ENCODE measurements at regions not wholly inside any gene's neighbourhood (a gene's known extent, or its start where the extent isn't known, plus 50 kb on each side); places are given as distances from the start of the nearest gene placed in this dataset.

DNA sequence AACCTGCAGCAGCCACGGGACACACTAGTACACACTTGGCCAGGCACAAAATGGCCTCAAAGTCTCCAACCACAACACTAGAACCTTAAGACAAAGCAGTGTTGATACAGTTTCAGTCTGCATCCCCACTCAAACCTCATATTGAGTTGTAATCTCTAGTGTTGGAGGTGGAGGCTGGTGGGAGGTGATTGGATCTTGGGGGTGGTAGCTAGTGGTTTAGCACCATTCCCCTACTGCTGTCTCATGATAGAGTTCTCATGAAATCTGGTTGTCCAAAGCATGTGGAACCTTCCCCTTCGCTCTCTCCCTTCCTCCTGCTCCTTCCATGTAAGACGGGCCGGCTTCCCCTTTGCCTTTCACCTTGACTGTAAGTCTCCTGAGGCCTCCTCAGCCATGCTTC, 638.7 kb downstream of the UQCRFS1 start:
- DNase-seq (ENCODE audit: low read depth) (no peak), FAIRE-seq (no peak)
- Histone ChIP-seq H3K36me3 (ENCODE audit: control insufficient read depth, insufficient read depth, low read length) (no peaks in the 10 kb centered on the region), H3K27me3 (ENCODE audit: control insufficient read depth, insufficient read depth, low read length) (no peaks in the 10 kb centered on the region), H3K4me3 (ENCODE audit: low read depth, low read length) (no peak overlapping the region)
- TF ChIP-seq, protein P1, sequence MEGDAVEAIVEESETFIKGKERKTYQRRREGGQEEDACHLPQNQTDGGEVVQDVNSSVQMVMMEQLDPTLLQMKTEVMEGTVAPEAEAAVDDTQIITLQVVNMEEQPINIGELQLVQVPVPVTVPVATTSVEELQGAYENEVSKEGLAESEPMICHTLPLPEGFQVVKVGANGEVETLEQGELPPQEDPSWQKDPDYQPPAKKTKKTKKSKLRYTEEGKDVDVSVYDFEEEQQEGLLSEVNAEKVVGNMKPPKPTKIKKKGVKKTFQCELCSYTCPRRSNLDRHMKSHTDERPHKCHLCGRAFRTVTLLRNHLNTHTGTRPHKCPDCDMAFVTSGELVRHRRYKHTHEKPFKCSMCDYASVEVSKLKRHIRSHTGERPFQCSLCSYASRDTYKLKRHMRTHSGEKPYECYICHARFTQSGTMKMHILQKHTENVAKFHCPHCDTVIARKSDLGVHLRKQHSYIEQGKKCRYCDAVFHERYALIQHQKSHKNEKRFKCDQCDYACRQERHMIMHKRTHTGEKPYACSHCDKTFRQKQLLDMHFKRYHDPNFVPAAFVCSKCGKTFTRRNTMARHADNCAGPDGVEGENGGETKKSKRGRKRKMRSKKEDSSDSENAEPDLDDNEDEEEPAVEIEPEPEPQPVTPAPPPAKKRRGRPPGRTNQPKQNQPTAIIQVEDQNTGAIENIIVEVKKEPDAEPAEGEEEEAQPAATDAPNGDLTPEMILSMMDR (IDR thresholded peaks at IDR 0.05; ENCODE audit: insufficient read depth, low read length, severe bottlenecking) = no peak

DNA sequence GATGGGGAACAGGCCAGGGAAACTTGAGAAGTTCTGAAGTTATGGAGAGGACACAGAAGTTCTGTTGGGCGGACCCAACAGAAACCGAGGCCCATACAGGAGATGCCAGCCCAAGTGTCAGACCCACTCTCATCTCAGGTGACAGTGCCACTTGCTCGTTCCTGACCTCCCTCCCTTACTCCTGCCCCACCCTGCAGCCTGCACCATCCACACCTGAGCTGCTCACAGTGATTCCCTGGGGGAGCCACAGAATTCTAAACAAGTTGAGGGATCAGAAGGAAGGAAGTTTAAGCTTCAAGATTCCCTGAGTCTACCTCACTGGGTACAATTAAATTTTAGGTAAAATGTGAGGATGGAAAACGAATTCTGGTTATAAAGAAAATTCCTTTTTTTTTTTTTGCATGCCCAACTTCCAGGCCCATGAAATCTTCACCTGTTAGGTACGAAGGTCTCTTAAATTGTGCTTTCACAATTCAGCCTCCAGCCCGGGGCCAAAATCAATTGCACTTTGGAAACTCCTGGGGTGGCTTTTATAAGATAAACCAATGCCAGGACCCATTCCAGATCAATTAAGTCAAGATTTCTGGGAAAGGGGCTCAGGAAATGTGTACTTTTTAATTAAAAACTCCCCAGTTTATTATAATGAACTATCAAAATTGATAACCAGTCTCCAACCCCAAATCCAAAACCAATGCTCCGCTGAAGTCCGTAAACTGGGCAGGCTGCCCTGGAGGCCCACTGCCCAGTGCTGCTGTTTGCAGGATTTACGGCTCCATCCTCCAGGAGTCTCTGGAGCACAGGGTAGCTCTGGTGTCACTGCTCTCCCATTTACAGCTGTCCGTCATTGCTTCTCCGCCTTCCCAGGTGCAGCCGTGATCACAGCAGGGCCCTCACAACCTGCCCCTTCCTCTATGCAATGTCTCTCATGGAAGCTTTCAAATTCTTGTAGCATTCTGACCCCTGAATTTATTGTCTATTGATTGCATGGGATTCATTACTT, 643.5 kb downstream of the UQCRFS1 start:
- FAIRE-seq = no peak

DNA sequence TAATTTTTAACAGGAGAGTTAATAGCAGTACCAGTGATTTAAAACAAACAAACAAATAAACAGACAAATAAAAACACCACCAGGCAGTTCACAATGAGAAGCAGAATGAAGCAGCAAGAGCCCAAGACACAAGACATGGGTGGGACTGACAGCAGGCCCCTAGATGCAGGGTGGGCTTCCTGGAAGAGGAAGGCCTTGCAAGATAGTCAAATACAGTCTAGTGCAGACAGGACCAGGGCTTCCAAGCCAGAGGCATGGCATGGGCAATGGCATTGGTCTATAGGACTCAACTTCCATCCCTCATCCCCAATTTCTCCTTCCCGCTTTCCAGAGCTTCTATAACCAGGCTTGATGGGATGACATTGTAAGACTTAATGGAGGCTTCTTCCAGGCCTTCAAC, 645.1 kb downstream of the UQCRFS1 start:
- Histone ChIP-seq H3K4me3 (ENCODE audit: low read depth, low read length) (no peak overlapping the region), H3K36me3 (ENCODE audit: control insufficient read depth, insufficient read depth, low read length) (no peaks in the 10 kb centered on the region), H3K27me3 (ENCODE audit: control insufficient read depth, insufficient read depth, low read length) (no peaks in the 10 kb centered on the region)
- DNase-seq (ENCODE audit: low read depth) (no peak), FAIRE-seq (no peak)
- TF ChIP-seq, protein P1 (IDR thresholded peaks at IDR 0.05; ENCODE audit: insufficient read depth, low read length, severe bottlenecking) = no peak

More for the DNA sequence above, 643.5 kb downstream of the UQCRFS1 start:
- Histone ChIP-seq H3K4me3 (ENCODE audit: low read depth, low read length) (no peak overlapping the region), H3K27me3 (ENCODE audit: control insufficient read depth, insufficient read depth, low read length) (no peaks in the 10 kb centered on the region), H3K36me3 (ENCODE audit: control insufficient read depth, insufficient read depth, low read length) (no peaks in the 10 kb centered on the region)
- no peak for DNase-seq (ENCODE audit: low read depth)
- TF ChIP-seq, protein P1 (IDR thresholded peaks at IDR 0.05; ENCODE audit: insufficient read depth, low read length, severe bottlenecking) = no peak

DNA sequence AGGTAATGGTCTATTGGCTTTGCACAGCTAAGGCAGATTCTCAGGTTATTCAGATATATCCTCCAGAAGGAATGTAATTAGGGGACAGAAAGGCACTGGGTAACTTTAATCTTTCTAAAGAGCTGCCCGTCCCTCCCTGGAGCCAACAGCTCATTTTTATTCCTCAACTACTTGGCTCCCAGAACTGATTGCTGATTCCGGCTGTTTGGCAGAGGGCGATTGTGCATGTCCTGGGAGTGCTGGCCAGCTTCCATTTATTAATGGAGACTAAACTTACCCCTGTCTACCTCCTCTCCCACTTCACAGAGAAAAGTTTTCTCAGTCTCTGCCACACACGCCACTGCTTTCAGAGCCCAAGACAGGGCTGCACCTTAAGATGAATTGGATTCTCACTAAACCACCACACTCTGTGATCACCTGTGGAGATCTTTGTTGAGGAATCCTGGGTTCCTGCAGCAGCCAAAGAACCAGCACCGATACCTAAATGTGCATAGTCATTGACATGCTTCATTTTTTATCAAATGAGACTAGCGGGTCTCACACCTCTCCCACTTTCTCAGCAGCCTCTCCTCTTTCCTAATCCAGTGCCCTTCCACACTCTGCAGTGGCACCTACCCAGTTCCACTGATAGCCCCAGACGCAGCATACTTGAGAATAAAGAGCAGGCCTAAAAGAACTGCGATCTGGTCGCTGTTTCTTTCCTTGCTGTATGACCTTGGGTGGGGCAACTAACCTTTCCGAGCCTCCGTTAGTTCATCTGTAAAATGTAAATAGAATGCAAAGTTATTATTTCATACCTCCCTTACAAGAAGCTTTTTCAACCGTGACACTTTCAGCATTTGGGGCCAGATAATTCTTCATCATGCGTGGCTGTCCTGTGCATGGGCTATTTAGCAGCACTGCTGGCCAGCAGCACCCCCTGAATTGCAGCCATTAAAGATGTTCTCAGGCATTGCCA, 648.7 kb downstream of the UQCRFS1 start:
- no peak for DNase-seq (ENCODE audit: low read depth)
- TF ChIP-seq, protein P1 (IDR thresholded peaks at IDR 0.05; ENCODE audit: insufficient read depth, low read length, severe bottlenecking) = no peak
- no peaks in the 10 kb centered on the region for H3K36me3 ChIP-seq (ENCODE audit: control insufficient read depth, insufficient read depth, low read length)
- H3K4me3 ChIP-seq (ENCODE audit: low read depth, low read length) = no peak overlapping the region
- no peaks in the 10 kb centered on the region for H3K27me3 ChIP-seq (ENCODE audit: control insufficient read depth, insufficient read depth, low read length)
- FAIRE-seq = no peak

DNA sequence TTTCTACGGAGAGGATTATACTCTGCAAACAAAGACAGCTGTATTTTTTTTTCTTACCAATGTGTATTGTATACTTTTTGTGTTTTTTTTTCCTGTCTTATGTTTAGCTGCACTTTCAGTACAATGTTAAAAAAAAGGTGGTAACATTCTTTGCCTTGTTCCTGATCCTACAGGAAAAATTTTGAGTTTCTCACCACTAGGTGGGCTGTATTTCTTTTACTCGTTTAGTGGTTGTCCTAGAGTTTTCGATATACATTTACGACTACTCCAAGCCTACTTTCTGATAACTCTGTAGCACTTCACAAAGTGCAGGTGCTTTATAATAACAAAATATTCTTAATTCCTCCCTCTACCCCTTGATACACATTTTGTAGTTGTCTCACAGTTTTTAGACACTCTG, 652.2 kb downstream of the UQCRFS1 start:
- DNase-seq (ENCODE audit: low read depth) (no peak), FAIRE-seq (no peak)
- Histone ChIP-seq H3K4me3 (ENCODE audit: low read depth, low read length) (no peak overlapping the region), H3K27me3 (ENCODE audit: control insufficient read depth, insufficient read depth, low read length) (no peaks in the 10 kb centered on the region), H3K36me3 (ENCODE audit: control insufficient read depth, insufficient read depth, low read length) (no peaks in the 10 kb centered on the region)
- TF ChIP-seq, protein P1 (IDR thresholded peaks at IDR 0.05; ENCODE audit: insufficient read depth, low read length, severe bottlenecking) = no peak

All from bronchial epithelial cell (primary cell).